ENCODE measurements at regions not wholly inside any gene's neighbourhood (a gene's known extent, or its start where the extent isn't known, plus 50 kb on each side); places are given as distances from the start of the nearest gene placed in this dataset.
"Not testable (repeated sequence)": the region's sequence is repeated elsewhere in the genome, so short reads cannot be mapped to it uniquely, and the experiment has no call there.

DNA sequence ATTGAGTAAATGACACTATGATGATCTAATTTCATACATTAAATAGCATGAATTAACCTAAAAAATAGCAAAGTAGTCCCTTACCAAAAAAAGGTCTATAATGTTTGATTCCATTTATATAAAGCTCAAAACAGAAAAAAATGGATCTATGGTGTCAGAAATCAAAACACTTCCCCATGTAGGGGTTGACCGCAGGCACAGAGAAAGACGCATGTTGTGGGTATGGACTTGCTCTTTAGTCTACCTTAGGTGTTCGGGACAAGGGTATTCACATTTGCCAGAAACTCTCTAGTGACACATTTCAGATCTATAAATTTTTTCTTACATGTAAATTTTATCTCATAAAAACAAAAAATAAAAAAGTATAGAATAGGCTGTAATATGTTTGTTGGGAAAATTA, 1262.9 kb downstream of the TMEM121 start:
- no peaks in the 10 kb centered on the region for H3K27me3 Mint-ChIP-seq (ENCODE audit: low read depth)
- no peak overlapping the region for H3K27ac Mint-ChIP-seq (ENCODE audit: unreplicated experiment)
- peaks cover 45% of the 10 kb centered on the region for H3K9me3 Mint-ChIP-seq (ENCODE audit: low read depth)
- H3K4me1 Mint-ChIP-seq (ENCODE audit: low read depth): no peaks in the 10 kb centered on the region
- TF ChIP-seq, protein P1, sequence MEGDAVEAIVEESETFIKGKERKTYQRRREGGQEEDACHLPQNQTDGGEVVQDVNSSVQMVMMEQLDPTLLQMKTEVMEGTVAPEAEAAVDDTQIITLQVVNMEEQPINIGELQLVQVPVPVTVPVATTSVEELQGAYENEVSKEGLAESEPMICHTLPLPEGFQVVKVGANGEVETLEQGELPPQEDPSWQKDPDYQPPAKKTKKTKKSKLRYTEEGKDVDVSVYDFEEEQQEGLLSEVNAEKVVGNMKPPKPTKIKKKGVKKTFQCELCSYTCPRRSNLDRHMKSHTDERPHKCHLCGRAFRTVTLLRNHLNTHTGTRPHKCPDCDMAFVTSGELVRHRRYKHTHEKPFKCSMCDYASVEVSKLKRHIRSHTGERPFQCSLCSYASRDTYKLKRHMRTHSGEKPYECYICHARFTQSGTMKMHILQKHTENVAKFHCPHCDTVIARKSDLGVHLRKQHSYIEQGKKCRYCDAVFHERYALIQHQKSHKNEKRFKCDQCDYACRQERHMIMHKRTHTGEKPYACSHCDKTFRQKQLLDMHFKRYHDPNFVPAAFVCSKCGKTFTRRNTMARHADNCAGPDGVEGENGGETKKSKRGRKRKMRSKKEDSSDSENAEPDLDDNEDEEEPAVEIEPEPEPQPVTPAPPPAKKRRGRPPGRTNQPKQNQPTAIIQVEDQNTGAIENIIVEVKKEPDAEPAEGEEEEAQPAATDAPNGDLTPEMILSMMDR (IDR thresholded peaks at IDR 0.05): no peak
- H3K4me3 Mint-ChIP-seq (ENCODE audit: unreplicated experiment): no peak overlapping the region
- no peaks in the 10 kb centered on the region for H3K36me3 Mint-ChIP-seq (ENCODE audit: low read depth)
- no peak for DNase-seq (ENCODE audit: low spot score)

DNA sequence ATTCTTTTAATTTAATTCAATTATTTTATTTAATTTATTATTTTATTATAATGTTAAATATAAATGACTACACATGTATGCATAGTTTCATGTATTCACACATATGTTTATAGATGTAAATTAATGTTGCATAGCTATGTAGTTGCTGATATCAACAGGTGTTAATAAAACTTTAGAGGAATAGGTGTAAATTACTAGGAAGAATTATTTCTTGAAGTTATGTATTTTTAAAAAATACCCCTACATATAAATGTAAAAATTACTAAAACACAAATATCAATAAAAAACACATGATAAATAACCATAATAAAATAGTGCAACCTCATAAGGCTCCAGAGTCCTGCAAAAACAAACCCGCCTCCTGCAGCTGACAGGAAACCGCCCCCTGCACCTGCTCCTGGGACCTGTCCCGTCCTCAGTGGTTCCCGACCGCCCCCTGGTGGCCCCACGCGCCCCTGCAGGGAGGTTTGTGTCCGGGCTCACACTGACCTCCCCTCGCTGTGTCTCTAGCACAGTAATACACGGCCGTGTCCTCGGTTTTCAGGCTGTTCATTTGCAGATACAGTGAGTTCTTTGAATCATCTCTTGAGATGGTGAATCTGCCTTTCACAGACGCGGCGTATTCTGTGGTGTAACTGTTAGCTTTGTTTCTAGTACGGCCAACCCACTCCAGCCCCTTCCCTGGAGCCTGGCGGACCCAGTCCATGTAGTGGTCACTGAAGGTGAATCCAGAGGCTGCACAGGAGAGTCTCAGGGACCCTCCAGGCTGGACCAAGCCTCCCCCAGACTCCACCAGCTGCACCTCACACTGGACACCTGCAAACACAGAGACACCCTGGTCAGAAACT, 1264.0 kb downstream of the TMEM121 start:
- H3K4me1 Mint-ChIP-seq (ENCODE audit: low read depth): no peaks in the 10 kb centered on the region
- H3K9me3 Mint-ChIP-seq (ENCODE audit: low read depth): peaks cover 45% of the 10 kb centered on the region
- H3K4me3 Mint-ChIP-seq (ENCODE audit: unreplicated experiment): no peak overlapping the region
- H3K27me3 Mint-ChIP-seq (ENCODE audit: low read depth): no peaks in the 10 kb centered on the region
- no peak overlapping the region for H3K27ac Mint-ChIP-seq (ENCODE audit: unreplicated experiment)
- no peak for DNase-seq (ENCODE audit: low spot score)
- no peaks in the 10 kb centered on the region for H3K36me3 Mint-ChIP-seq (ENCODE audit: low read depth)
- TF ChIP-seq, protein P1 (IDR thresholded peaks at IDR 0.05): peak; percentile 47

DNA sequence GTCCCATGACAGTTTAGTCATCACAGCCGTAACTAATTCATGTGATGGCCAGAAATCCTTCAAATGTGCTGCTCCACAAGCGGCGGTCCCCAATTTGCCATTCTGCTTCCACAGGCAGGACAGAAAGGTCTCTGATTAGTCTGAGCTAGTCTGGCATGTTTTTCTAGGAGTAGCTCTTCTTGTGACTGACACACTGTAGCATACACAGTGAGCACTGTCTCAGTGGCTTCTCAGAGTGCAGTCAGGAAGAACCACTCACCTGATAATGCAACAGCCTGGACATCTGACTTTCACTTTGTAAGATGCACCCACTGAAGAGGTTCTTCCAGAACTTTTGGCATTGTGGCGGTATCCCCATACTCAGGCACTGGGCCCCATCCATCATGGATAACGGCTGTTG, 1266.2 kb downstream of the TMEM121 start:
- TF ChIP-seq, protein P1 (IDR thresholded peaks at IDR 0.05): no peak
- peaks cover 41% of the 10 kb centered on the region for H3K9me3 Mint-ChIP-seq (ENCODE audit: low read depth)
- no peaks in the 10 kb centered on the region for H3K27me3 Mint-ChIP-seq (ENCODE audit: low read depth)
- no peak for DNase-seq (ENCODE audit: low spot score)
- H3K27ac Mint-ChIP-seq (ENCODE audit: unreplicated experiment): no peak overlapping the region
- no peak overlapping the region for H3K4me3 Mint-ChIP-seq (ENCODE audit: unreplicated experiment)
- H3K36me3 Mint-ChIP-seq (ENCODE audit: low read depth): no peaks in the 10 kb centered on the region
- H3K4me1 Mint-ChIP-seq (ENCODE audit: low read depth): no peaks in the 10 kb centered on the region

DNA sequence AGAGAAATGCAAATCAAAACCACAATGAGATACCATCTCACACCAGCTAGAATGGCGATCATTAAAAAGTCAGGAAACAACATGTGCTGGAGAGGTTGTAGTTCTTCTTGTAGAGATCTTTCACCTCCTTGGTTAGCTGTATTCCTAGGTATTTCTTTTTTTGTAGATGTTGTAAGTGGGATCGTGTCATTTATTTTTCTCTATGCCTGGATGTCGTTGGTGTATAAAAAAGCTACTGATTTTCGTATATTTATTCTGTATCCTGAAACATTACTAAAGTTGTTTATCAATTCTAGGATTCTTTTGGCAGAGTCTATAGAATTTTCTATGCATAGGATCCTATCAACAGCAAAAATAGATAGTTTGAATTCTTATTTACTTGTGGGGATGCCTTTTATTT, 1271.8 kb downstream of the TMEM121 start:
- H3K4me1 Mint-ChIP-seq (ENCODE audit: low read depth): not testable (repeated sequence)

DNA sequence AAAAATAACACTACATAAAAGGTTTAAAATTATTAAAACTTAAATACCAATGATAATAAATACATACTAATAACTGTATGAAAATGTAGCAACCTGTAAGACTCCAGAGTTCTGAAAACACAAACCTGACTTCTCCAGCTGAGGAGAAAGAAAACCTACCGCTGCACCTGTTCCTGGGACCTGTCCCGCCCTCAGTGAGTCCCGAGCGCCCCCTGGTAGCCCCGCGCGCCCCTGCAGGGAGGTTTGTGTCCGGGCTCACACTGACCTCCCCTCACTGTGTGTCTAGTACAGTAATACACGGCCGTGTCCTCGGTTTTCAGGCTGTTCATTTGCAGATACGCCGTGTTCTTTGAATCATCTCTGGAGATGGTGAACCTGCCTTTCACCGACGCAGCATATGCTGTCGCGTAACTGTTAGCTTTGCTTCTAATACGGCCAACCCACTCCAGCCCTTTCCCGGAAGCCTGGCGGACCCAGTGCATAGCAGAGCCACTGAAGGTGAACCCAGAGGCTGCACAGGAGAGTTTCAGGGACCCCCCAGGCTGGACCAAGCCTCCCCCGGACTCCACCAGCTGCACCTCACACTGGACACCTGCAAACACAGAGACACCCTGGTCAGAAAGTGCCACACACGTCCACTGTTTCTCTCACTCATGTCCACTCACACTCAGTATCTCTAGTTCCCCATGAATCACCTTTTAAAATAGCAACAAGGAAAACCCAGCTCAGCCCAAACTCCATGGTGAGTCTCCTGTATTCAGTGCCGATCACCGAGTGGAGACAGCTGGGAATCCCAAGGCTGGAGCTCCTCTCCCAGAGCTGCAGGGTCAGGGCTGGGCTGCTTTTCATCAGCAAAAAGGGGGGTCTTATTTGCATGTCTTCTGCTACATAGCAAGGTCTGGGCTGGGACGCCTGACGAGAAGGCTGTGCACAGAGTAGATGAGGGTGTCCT, 1276.3 kb downstream of the TMEM121 start:
- H3K36me3 Mint-ChIP-seq (ENCODE audit: low read depth): no peaks in the 10 kb centered on the region
- H3K27ac Mint-ChIP-seq (ENCODE audit: unreplicated experiment): no peak overlapping the region
- no peaks in the 10 kb centered on the region for H3K27me3 Mint-ChIP-seq (ENCODE audit: low read depth)
- DNase-seq (ENCODE audit: low spot score): no peak
- H3K4me3 Mint-ChIP-seq (ENCODE audit: unreplicated experiment): no peak overlapping the region
- TF ChIP-seq, protein P1 (IDR thresholded peaks at IDR 0.05): no peak
- H3K4me1 Mint-ChIP-seq (ENCODE audit: low read depth): no peaks in the 10 kb centered on the region
- peaks cover 52% of the 10 kb centered on the region for H3K9me3 Mint-ChIP-seq (ENCODE audit: low read depth)

More for the DNA sequence above, 1271.8 kb downstream of the TMEM121 start:
- DNase-seq (ENCODE audit: low spot score); H3K4me3 Mint-ChIP-seq (ENCODE audit: unreplicated experiment); H3K36me3 Mint-ChIP-seq (ENCODE audit: low read depth); H3K27me3 Mint-ChIP-seq (ENCODE audit: low read depth); H3K27ac Mint-ChIP-seq (ENCODE audit: unreplicated experiment): not testable (repeated sequence)
- H3K9me3 Mint-ChIP-seq (ENCODE audit: low read depth): peaks cover 48% of the 10 kb centered on the region

Measured in chondrocyte (in vitro differentiated cells).